IMR-90 (cell line): ENCODE measurements at regions not wholly inside any gene's neighbourhood (a gene's known extent, or its start where the extent isn't known, plus 50 kb on each side); places are given as distances from the start of the nearest gene placed in this dataset.

Experiments
- ATAC-seq: fragments of 200-7000 bp; cut with Tn5 transposase; 2 replicates; pipeline ENCODE4 v1.9.1; 2020; ENCODE audit warnings: low read depth, mild to moderate bottlenecking, moderate library complexity
- BruUV-seq: library from RNA; stranded (reverse); fragments of 400-500 nt; replicated peaks from 2 replicates; lab custom pipeline; 2021; lab: Mats Ljungman, UMichigan
- CTCF ChIA-PET: fragments of 300-600 bp; formaldehyde crosslinking; extraction: SDS; loops from one replicate; lab custom pipeline; 2021; ENCODE audit warnings: antibody characterized with exemption; lab: Yijun Ruan, JAX
- POLR2A ChIA-PET: fragments of 300-600 bp; sonication (Branson Sonifier 250); formaldehyde crosslinking; loops from one replicate; lab custom pipeline; 2022; ENCODE audit warnings: antibody characterized with exemption; ENCODE audit not compliant: unreplicated experiment; lab: Charles Lee
- DNase-seq: peaks from one replicate; pipeline ENCODE4 v3.0.0; 2013
- H2AFZ ChIP-seq: replicated peaks from 2 replicates; pipeline ENCODE3; 2013; ENCODE audit warnings: low read length, mild to moderate bottlenecking; ENCODE audit not compliant: poor library complexity
- H2AK5ac ChIP-seq: 2 replicates; pipeline ENCODE4 v1.6.1; 2013; ENCODE audit warnings: low read depth, low read length, inconsistent platforms
- H2AK9ac ChIP-seq: replicated peaks from 2 replicates; pipeline ENCODE3; 2013; ENCODE audit warnings: mild to moderate bottlenecking, low read depth, low read length, moderate library complexity; ENCODE audit not compliant: poor library complexity
- H2BK120ac ChIP-seq: 2 replicates; pipeline ENCODE4 v1.6.1; 2013; ENCODE audit warnings: low read depth, low read length, inconsistent platforms
- H2BK15ac ChIP-seq: 3 replicates; pipeline ENCODE4 v1.6.1; 2013; ENCODE audit warnings: low read depth, low read length, inconsistent platforms
- H2BK20ac ChIP-seq: 2 replicates; pipeline ENCODE4 v1.6.1; 2013; ENCODE audit warnings: low read depth, mild to moderate bottlenecking, inconsistent platforms, low read length, moderate library complexity
- H2BK5ac ChIP-seq: 2 replicates; pipeline ENCODE4 v1.6.1; 2013; ENCODE audit warnings: mild to moderate bottlenecking, low read depth, low read length, inconsistent platforms; ENCODE audit not compliant: poor library complexity, severe bottlenecking
- H3K14ac ChIP-seq: replicated peaks from 2 replicates; pipeline ENCODE4 v1.6.1; 2013; ENCODE audit warnings: low read depth, low read length, inconsistent platforms
- H3K18ac ChIP-seq: 2 replicates; pipeline ENCODE4 v1.6.1; 2013; ENCODE audit warnings: low read depth, low read length, control low read depth
- H3K23ac ChIP-seq: 2 replicates; pipeline ENCODE4 v1.6.1; 2013; ENCODE audit warnings: low read depth, low read length, inconsistent platforms
- H3K27ac ChIP-seq: 2 replicates; pipeline ENCODE4 v1.5.1; 2013; ENCODE audit warnings: mild to moderate bottlenecking, control low read depth, low read length; ENCODE audit not compliant: insufficient read depth
- H3K27me3 ChIP-seq: 2 replicates; pipeline ENCODE4 v1.6.1; 2013; ENCODE audit warnings: low read length; ENCODE audit not compliant: control insufficient read depth, insufficient read depth
- H3K36me3 ChIP-seq: 2 replicates; pipeline ENCODE4 v1.6.1; 2013; ENCODE audit warnings: low read length, mixed read lengths; ENCODE audit not compliant: control insufficient read depth, insufficient read depth
- H3K4ac ChIP-seq: 2 replicates; pipeline ENCODE4 v1.6.1; 2013; ENCODE audit warnings: low read depth, low read length, inconsistent platforms
- H3K4me1 ChIP-seq: 2 replicates; pipeline ENCODE4 v1.6.1; 2013; ENCODE audit warnings: low read length, mixed read lengths; ENCODE audit not compliant: control insufficient read depth, insufficient read depth
- H3K4me2 ChIP-seq: 2 replicates; pipeline ENCODE4 v1.6.1; 2013; ENCODE audit warnings: low read depth, mild to moderate bottlenecking, control low read depth, low read length, moderate library complexity
- H3K4me3 ChIP-seq: 2 replicates; pipeline ENCODE4 v1.5.1; 2013; ENCODE audit warnings: low read depth, mild to moderate bottlenecking, control low read depth, low read length, moderate library complexity; ENCODE audit not compliant: insufficient read depth
- H3K56ac ChIP-seq: 2 replicates; pipeline ENCODE4 v1.6.1; 2013; ENCODE audit warnings: low read length, inconsistent platforms; ENCODE audit not compliant: insufficient read depth; ENCODE audit errors: extremely low read depth
- H3K79me1 ChIP-seq, 2 experiments: 2 replicates each; pipeline ENCODE4 v1.6.1; 2013; ENCODE audit warnings: low read length in 2 of 2, inconsistent platforms in 1 of 2, low read depth in 1 of 2
- H3K9ac ChIP-seq: 2 replicates; pipeline ENCODE4 v1.6.1; 2013; ENCODE audit warnings: low read depth, low read length, control low read depth
- H3K9me1 ChIP-seq: 2 replicates; pipeline ENCODE4 v1.6.1; 2013; ENCODE audit warnings: low read length, inconsistent platforms; ENCODE audit not compliant: insufficient read depth
- H3K9me3 ChIP-seq: 2 replicates; pipeline ENCODE4 v1.6.1; 2013; ENCODE audit warnings: low read length; ENCODE audit not compliant: control insufficient read depth, insufficient read depth
- H4K20me1 ChIP-seq: 2 replicates; pipeline ENCODE4 v1.6.1; 2013; ENCODE audit warnings: low read length, inconsistent platforms; ENCODE audit not compliant: insufficient read depth
- H4K5ac ChIP-seq: 2 replicates; pipeline ENCODE4 v1.6.1; 2013; ENCODE audit warnings: mild to moderate bottlenecking, low read depth, low read length, control low read depth
- H4K8ac ChIP-seq, 2 experiments: 2 replicates each; pipeline ENCODE4 v1.6.1; 2013; ENCODE audit warnings: low read depth in 2 of 2, low read length in 2 of 2, control low read depth in 1 of 2, inconsistent platforms in 1 of 2
- H4K91ac ChIP-seq: 2 replicates; pipeline ENCODE4 v1.6.1; 2013; ENCODE audit warnings: low read depth, low read length, inconsistent platforms; ENCODE audit not compliant: insufficient read depth
- CTCF ChIP-seq: conservative IDR thresholded peaks from 2 replicates; pipeline ENCODE4 v1.5.1; 2012; ENCODE audit warnings: mild to moderate bottlenecking, low read depth, low read length, improper control_type of control experiment
- FOS ChIP-seq: fragments of 150-350 bp; IDR thresholded peaks from 2 replicates; pipeline ENCODE4 v1.6.1; 2016; ENCODE audit warnings: low read depth, low read length
- MAZ ChIP-seq: IDR thresholded peaks from 2 replicates; pipeline ENCODE4 v1.6.1; 2012; ENCODE audit warnings: low read depth, mild to moderate bottlenecking, low read length, improper control_type of control experiment, moderate library complexity, borderline replicate concordance
- RAD21 ChIP-seq: IDR thresholded peaks from 2 replicates; pipeline ENCODE4 v1.6.1; 2012; ENCODE audit warnings: low read length, improper control_type of control experiment
- RCOR1 ChIP-seq: IDR thresholded peaks from 2 replicates; pipeline ENCODE4 v1.6.1; 2012; ENCODE audit warnings: mild to moderate bottlenecking, low read length, improper control_type of control experiment; ENCODE audit not compliant: insufficient replicate concordance
- RFX5 ChIP-seq: IDR thresholded peaks from 2 replicates; pipeline ENCODE4 v1.8.0; 2012; ENCODE audit warnings: low read depth, mild to moderate bottlenecking, low read length, moderate library complexity
- SMC3 ChIP-seq: fragments of 150-350 bp; IDR thresholded peaks from 2 replicates; pipeline ENCODE4 v1.6.1; 2016; ENCODE audit warnings: low read depth, mild to moderate bottlenecking, antibody characterized with exemption, low read length, moderate library complexity
- WGBS, 2 experiments: methylation state at CpG; one replicate each; pipeline versions ENCODE4 v1.1.5 to v1.1.7; 2013; ENCODE audit warnings: missing lambda C conversion rate in 2 of 2; ENCODE audit not compliant: insufficient read length in 1 of 2; ENCODE audit errors: extremely low coverage in 2 of 2; 5-methylcytosine and 5-hydroxymethylcytosine counted together
- dilution Hi-C: fragments of 300-500 bp; cut with HindIII; formaldehyde crosslinking; loops from one replicate; pipeline ENCODE4 v1.14.3; 2018; ENCODE audit warnings: low sequenced_read_pairs; ENCODE audit not compliant: unreplicated experiment
- in situ Hi-C: fragments of 300-500 bp; cut with MboI; formaldehyde crosslinking; loops from 3 replicates; pipeline ENCODE4 v1.14.3; 2019; ENCODE audit warnings: low sequenced_read_pairs, inconsistent platforms, mixed read lengths
- intact Hi-C: fragments of 100-400 bp; cut with micrococcal nuclease; formaldehyde crosslinking; loops from 2 replicates; pipeline ENCODE4 v1.10.0; 2022

- TF ChIP-seq MAZ: no peak
- no peak for TF ChIP-seq SMC3
Measured at GRCh38 chr2:215504547-215504946, 68.7 kb upstream of the FN1 start (continued).

GRCh38 chr2:215503381-215503780, 67.5 kb upstream of the FN1 start:
- H4K8ac ChIP-seq: no peak overlapping the region
- no CpG with 5 or more reads among the region's 1 CpG for WGBS, 2 experiments
- POLR2A ChIA-PET: no interaction called here

More at GRCh38 chr2:215503381-215503780, 67.5 kb upstream of the FN1 start:
- no peaks in the 10 kb centered on the region for H3K9me1 ChIP-seq
- H3K4me2 ChIP-seq: no peak overlapping the region
- H3K79me1 ChIP-seq: no peaks in the 10 kb centered on the region
- H3K4me3 ChIP-seq: no peak overlapping the region
- H3K4me1 ChIP-seq: peaks cover 10% of the 10 kb centered on the region
- no peak overlapping the region for H3K56ac ChIP-seq
- intact Hi-C loops (loop anchor here (5.0 kb wide), 1 partner anchor 36 kb away; no protein-coding TSS in a partner anchor), in situ Hi-C loops (no loop called here), dilution Hi-C loops (no loop called here)
- H3K4ac ChIP-seq: no peak overlapping the region
- no peak overlapping the region for H2AFZ ChIP-seq
- no peak overlapping the region for H2BK20ac ChIP-seq
- H3K36me3 ChIP-seq: no peaks in the 10 kb centered on the region
- no peak for DNase-seq
- H4K5ac ChIP-seq: no peak overlapping the region
- BruUV-seq: no TSS peak
- H2AK9ac ChIP-seq: no peak overlapping the region
- H3K9me3 ChIP-seq: no peaks in the 10 kb centered on the region
- no peak for TF ChIP-seq CTCF
- no peak for TF ChIP-seq RFX5
- TF ChIP-seq RAD21: no peak
- no peak for TF ChIP-seq RCOR1
- no peak for TF ChIP-seq FOS
- no peak overlapping the region for H2BK5ac ChIP-seq
- no peak overlapping the region for H3K14ac ChIP-seq
- no peaks in the 10 kb centered on the region for H3K27me3 ChIP-seq
- H2BK15ac ChIP-seq: no peak overlapping the region
- H2AK5ac ChIP-seq: no peak overlapping the region
- H4K91ac ChIP-seq: no peak overlapping the region
- no peaks in the 10 kb centered on the region for H4K20me1 ChIP-seq
- no peak overlapping the region for H3K18ac ChIP-seq
- H2BK120ac ChIP-seq: no peak overlapping the region
- no peak overlapping the region for H3K23ac ChIP-seq
- H3K9ac ChIP-seq: no peak overlapping the region
- no peak for ATAC-seq
- CTCF ChIA-PET: no interaction called here
- no peak overlapping the region for H3K27ac ChIP-seq
